Cerebellar cortex (tissue), 1 donor: ENCODE measurements at regions not wholly inside any gene's neighbourhood (a gene's known extent, or its start where the extent isn't known, plus 50 kb on each side); places are given as distances from the start of the nearest gene placed in this dataset.

Experiments
- DNase-seq: peaks from one replicate; pipeline ENCODE4 v3.0.0-alpha.2; 2015; ENCODE audit warnings: low spot score

DNA sequence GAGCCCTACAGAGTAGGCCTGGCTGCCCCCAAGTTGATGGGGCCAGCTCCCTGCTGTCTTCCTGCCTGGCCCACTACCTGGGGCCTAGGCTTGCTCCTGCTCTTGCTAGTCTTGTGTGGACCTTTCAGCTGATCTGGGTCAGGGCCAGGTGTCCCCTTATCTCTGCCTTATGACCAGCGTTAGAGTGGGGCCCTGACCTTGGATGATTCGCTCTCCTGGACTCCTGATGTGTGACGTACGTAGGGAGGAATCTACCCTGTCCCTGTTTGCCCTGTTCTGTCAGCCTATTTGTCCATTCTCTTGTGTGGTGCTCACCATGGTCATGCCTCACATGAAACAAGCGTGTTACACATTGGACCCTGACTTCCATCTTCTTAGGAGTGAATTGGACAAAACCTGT, 571.8 kb downstream of the QKI start:
- no peak for DNase-seq

DNA sequence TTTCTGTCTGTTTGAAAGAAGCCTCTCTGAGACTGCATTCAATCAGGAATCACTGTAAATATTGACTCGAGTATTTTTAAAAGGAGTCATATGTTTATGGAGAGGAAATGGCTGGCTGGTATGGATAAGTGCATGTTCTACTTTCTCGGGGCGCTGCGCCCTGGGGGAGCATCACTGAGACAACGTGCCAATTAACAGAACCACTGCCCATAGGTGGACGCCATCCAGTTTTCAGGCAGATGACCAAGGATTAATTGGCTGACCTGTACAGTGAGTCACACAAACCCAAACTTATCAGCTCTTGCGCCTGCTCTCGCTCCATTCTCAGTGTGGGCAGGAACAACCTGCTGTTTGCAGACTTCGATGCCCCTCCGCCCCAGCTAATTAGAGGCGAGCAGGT, 571.2 kb downstream of the QKI start:
- no peak for DNase-seq

DNA sequence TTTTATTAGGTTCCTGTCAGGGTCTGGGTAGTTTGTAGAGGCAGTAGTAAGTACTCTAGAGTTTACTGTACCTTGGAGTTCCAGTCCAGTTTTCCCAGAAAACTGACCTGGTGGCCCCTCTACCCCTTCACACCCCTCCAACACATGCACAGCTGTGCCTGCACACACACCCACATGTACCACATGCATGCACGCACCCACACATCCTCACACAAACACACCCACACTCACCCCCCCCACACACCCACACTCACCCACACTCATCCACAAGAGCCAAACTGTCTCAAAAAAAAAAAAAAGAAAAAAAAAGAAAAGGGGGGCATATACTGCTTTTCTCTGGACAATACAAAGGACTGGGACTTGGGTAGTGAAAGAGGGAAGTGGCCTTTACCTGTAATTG, 570.5 kb downstream of the QKI start:
- no peak for DNase-seq

DNA sequence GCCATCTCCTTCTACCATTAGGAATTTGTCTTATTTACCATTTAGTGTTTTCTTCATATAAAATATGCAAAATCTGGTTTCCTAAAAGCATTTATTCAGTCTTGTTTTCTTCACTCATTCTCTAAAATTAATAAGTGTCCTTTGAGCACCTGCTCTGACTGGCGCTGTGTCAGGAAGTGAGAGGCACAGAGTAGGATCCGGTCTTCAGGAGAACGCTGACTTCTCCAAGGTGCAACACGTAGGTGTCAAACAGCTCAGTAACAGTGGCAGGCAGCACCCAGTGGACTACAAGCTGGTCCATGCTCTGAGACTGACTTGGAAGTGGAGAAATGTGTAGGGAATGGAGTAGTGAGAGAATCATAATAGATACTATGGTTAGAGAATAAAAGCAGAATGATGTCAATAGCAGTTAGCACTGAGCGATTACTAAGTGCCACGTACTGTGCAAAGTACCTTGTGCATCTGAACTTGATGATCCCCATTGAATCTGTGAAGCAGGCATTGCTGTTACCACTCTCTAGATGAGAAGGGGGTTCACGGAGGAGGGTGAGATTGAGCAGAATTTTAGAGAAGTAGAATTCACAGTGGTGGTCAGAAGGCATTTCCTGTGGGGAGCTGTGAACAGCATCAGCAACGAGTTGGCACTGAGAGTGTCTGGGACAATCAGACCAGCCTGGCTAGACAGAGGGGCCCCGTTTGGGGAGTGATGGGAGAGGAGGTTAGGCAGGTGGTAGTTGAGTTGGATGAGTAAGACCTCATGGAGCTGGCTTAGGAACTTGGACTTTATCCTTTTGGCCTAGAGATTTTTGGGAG, 569.8 kb downstream of the QKI start:
- DNase-seq = no peak

DNA sequence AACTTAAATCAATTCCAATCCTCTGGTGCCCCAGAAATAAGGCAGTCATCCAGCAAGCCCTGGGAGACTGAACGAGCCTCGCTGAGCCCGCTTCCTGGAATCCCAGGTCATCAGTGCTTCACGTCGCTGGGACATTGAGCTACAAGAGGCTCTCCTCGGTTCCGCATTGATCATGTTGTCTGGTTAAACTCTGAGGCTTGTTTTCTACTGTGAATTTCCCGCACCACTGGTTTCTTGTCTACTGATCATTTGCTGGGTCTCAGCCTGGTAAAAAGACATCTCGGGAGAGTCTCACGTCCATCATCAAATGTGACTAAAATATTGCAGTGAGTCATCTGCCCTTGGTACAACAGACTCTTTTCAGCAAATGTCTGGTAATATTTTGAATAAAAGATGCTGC, 569.2 kb downstream of the QKI start:
- no peak for DNase-seq

DNA sequence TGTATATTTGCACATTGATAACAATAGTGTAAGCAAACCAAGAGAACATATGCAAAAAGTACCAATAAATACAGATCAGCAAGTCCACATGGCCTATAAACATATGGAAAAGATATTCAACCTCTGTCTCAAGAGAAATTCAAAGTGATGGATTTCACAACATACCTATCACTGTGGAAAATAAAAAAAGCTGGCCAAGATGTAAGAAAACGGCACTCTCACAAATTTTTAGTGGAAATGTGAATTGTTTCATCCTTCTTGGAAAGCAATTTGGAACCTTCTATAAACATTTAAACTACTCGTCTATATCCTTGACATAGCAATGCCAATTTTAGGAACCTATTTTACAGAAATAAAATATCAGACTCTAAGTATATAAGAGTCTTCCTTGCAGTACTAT, 559.8 kb downstream of the QKI start:
- DNase-seq = no peak

DNA sequence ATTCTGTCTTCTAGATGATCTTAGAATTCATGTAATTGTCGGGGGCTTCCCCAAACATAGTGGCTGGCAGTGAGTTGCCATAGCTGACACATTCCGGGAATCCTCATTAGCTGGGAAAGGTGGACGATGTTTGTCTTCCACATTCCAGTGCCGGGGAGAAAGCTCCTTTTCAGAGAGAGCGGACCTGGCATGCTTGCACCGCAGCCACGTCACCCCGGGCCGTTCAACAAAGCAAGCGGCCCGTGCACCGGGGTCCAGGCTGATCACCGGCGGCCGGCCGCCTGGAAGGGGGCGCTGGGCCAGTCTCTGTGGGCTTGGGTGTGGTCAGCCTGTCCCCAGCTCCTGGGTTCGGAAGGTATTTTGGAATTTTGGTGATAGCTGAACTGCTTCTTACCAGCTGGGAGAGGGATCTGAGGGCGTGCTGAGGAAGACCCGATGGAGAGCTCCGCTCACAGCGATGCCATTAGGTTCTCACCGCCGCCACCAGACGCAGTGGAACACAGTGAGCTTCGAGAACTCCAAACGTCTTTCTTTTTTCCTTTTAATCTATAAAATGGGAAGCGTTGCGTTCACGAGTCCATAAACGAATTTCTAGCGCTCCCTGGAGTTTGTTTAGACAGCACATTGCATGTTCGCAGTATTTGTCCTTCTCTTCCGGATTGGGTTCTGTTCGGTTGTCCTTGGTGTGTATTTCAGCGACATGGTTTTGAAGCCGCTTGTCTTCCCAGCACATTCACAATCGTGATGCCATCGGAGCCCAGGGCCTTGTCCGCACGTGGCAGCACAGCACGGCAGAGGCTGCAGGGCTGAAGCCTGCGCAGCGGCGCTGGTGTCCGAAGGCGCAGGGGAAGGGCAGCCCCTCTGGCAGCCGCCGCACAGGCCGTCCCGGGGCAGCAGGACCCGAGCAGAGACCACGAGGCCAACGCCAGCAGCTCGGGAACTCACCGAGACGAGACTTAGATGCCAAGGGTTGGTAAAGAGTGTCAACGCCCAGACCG, 557.6 kb downstream of the QKI start:
- DNase-seq = no peak

DNA sequence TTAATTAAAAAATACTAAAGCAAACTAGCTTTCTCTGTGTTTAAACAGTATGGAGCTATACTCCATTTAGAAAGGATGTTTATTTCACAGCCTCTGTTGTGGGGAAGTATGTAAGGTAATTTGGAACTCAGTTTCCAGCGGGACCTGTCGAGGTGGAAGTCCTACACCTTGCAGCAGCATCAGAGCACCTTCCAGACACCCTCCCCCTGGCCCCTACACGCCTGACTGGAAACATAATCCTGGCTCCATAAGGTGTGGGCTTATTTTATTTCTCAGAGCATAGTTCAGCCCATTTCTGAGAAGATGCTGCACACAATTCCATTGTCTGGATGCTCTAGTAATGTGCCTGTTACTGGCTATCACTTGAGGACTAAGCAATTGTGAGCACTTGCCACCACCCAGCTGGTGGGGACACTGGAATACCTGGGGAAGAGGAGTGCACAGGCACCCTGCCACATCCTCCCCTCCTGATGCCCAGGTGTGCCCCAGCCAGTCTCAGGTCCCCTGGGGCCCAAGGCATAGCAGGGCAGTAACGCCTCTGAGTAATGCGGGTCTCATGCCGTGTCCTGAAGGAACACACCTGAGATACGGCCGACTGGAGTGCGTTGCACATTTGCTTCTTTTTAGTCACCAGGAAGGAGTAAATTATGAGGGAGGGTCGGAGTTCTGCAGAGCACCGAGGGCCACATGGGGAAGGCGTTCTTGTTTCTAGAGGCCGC, 556.5 kb downstream of the QKI start:
- DNase-seq = no peak

DNA sequence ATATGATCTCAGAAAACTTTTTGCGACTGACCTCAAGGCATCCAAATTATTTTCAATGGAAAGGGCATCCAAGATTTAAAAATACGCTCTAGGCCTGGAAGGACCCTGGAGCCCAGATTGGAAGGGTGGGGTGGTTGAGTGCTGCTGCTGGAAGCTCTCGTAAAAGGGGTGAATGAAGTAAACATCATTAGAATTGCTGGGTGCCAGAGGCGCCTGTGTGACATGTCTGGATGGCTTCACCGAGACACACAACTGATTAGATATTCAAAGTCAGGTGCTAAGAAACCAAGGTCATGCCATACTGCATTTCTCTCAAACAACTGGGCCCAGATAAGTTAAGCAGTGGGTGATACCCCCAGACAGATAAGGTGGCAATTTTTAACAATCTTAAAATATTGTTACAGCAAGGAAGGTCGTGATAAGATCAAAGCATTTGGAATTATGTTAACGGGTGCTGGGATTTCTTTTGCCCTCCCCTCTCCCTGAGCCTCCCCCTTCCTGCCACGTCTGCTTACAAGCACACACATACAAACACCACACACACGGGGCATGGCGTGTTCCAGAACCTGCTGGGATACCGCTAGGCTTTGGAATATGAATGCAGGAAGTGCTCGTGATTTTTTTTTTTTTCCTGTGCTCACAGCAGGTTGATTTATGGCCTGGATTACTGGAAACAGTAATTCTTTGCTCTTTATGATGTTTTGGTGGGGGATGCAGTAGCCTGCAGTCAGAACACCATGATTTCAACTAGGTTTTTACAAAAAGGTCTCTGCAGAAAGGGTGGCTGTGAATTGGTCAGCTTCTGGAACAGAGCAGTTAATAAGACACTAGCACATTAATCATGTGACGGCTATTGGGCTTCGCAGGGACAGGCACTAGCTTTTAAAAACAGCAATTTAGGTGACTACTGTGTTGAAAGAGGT, 551.2 kb downstream of the QKI start:
- no peak for DNase-seq

DNA sequence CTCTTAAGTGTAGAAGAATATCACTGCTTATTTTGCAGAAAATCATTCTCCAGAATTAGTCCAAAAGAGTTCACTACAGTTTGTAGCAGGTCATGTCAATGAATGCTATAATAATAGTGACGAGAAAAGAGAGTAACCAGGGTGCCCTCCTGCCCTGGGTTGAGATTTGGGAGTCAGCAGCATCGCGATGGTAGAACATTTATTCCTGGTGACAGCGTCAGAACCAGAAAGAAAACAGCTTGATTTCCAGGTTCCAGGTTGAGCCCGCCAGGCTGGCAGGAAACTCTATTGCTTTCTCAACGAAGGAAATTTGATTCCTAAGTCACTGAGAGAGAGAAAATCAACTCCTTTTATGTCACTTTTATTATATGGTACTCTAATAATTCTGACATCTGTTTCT, 550.3 kb downstream of the QKI start:
- no peak for DNase-seq

DNA sequence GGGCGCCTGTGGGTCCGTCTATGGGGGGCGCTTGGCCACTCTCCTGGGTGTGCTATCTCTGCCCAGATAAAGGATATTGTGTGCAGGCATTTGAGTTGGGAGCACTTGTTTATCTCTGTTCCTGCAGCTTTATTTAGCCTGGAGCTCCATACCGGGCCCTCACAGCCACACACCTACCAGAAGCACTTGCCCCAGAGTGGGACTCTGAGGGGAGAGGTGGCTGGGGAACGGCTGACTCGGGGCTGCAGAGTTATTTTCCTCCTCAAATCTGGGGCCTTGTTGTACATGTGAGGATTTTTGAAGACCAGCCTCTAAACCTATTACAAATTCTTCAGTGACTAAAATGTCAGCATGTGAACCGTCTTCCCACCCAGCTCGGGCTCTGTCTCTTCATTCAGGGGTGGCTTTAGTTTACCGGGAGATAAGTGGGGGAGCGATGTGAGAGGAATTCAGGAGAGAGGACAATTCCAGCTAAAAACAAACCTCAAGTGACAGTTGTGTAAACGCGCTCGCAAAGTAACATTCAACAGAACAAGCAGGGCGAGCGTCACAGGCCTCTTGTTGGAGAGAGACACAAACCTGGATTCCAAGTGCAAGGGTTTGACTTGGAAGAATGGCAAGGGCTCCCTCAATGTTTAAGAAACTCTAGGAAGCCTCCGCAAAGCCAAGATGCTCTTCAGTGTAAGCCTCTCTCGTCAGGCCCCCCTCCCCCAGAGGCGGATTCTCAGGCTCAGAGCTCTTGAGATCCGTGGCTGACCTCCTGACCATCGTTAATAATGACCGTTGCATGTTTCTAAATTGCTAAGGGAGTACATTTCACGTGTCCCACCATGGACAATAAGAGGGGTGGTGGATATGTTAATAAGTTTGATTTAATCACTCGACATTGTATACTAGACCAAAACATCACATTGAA, 548.9 kb downstream of the QKI start:
- DNase-seq = no peak

DNA sequence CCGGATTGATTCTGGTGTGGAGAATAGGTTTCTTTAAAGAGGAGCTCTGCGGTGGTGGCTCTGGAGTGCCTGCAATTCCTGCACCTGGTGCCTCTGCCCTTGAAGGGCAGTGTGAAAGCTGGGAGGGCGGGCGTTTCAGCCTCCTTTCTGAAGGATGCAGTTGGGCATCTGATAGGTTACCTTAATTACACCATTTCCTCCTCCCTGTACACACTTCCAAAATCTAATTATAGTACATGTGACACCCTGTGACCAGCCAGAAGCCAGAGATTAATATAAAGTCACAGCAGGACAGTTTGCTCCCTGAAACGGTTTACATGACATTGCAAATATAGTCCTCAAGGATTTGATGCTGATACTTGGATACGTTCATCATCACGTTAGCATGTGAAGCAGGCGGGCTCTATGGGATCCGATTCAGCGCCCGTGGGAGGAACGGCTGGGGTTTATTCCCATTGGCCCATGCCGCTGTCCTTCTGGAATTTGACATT, 548.2 kb downstream of the QKI start:
- DNase-seq = no peak

DNA sequence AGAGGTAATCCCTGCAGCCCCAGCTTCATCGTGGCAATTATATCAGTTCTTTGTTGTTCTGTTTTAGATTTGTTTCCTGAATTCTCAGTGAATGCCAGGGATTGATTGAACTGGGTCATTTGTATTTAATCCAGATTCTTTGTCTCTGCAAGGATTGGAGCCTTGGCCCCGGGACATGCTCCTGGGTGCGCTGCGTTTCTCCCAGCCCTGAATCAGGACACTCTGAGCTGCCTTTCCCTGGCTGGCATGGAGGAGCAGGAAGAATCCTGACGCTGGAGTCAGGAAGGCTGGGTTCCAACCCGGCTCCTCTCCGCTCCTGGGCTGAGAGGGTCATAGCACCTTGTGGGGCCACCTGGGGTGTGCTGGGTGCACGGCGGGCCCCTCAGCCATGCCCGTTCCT, 545.6 kb downstream of the QKI start:
- no peak for DNase-seq

DNA sequence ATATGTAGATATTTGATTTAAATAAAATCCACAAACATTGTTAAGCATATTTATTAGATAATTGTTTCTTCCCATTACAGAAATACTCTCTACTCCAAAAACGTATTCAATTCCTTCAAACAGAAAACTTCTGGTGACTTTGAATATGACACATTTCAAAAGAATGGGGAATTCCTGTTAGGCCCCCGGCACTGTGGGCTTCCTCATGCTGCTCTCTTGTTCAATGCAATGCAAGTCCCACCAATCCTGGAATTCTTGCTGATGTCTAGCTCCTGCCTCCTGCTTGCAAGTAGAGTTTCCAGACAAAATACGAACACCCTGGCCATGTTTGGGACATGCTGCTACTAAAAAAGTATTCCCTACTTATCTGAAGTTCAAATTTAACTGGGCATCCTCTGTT, 544.1 kb downstream of the QKI start:
- DNase-seq = no peak

DNA sequence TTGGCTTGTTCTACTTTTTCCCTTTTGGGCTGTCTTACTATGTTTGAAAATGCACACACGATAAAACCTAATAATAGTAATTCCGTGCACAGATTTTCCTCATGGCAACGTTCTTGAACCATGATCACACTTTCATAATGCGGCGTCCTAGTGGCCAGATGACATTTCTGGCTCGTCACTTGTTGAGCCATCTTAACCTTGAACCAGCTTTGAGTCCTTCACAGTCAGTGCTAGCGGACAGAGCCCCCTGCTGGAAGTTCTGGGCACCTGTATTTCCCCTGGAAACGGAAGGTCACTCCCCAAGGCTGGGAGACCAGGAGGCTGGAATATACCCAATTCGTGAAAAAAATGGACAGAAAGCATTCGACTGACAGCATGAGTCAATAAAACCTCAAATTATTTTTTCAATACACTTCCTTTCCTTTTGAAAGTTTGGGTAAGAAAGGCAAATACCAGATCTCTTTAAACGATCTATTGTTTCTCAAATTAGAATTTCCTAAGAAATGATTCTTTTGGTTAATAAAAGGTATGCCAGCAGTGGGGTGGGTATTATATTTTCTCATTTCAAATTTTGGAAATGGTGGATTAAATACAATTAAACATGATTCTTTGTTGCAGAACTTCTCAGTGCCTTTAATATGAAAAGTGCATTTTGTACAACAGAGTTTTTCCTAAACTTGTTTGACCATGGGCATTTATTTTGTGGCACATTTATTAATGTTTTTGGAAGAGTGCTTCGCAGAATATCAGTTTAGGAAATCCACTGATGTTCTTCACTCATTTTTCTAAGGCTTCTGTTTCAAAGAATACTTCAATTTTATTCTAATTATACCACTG, 542.3 kb downstream of the QKI start:
- peak; percentile 63 for DNase-seq

DNA sequence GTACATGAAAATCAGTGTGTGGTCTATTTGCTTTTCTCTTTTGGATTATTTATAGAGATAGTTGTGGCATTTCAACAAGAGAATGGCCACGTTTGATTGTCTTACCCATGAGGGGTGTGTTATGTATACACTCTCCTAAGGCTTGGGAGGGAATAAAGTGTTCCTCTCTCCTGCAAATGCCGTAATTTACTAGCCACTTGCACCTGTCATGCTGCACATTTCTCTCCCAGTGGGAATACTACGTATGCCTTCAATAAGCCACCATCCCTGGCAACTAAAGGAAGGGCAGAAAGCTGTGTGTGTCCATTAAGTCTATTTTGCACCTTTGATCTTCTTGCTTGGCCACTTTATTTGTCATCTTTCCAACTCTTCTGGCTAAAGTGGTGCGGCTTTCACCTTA, 541.2 kb downstream of the QKI start:
- no peak for DNase-seq

DNA sequence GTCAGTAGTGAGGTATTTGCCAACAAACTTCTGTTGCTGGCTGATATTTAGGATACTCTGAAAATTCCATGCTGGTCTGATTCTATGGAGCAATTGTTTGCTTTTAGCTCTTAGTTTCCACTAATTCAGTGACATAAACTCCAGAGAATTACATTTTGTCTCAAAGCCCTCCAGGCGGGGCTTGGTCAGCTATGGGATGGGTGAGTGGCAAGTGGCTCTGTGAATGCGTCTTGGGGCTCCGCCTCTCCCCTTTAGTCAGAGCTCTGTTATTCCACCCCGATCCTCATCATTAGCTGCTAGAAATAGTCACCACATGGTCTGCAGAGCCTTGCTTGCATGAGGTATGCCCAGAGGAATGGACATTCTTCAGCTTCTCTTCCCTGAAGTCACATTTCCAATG, 540.6 kb downstream of the QKI start:
- no peak for DNase-seq

DNA sequence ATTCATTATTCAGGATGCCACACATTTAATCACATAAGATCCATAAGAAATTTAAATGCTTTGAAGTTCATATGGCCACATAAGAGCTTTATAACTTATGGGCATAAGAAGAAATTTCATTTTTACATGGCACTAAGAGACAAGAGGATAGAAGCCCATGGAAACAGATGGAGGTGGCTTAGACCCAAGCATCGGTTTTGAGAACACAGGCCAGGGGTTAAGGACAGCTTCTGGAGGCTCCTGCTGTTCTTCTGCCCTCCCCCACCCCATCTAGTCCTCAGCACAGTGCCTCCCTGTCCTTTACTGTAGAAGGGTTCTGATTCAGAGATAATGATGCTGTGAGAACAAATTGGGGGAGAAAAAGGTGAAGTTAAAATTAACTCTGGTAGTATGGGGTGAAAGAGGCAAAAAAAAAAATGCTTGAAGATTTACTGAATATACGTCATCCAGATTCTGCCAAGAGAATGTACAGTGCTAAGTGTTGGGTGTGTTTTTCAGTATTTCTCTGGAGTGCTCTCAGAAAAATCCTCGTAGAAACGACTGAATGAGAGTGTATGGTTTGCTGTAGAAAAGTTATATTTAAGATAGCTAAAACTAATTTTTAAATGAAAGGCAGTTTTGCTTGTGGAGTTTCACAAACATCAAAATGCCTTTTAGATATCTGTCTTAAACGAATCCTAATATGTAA, 539.7 kb downstream of the QKI start:
- no peak for DNase-seq

DNA sequence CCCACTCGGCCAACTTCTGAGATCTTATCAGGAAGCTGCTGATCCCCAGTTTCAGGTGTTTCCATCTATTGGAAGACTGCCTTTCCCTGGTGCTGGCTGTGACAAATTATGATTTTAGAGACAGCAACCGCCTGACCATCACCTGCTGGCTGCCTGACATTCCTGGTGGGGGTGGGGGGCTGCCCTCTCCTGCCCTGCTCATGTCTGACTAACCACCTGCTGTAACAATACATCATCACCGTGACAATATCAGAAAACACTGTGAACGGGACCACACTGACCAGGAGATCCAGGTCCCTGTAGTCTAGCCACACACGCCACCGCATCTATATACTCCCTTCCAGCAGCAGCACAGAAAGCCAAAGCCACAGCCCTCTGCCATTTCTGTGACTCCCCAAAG, 537.5 kb downstream of the QKI start:
- DNase-seq = no peak
